ENCODE measurements at regions not wholly inside any gene's neighbourhood (a gene's known extent, or its start where the extent isn't known, plus 50 kb on each side); places are given as distances from the start of the nearest gene placed in this dataset.

DNA sequence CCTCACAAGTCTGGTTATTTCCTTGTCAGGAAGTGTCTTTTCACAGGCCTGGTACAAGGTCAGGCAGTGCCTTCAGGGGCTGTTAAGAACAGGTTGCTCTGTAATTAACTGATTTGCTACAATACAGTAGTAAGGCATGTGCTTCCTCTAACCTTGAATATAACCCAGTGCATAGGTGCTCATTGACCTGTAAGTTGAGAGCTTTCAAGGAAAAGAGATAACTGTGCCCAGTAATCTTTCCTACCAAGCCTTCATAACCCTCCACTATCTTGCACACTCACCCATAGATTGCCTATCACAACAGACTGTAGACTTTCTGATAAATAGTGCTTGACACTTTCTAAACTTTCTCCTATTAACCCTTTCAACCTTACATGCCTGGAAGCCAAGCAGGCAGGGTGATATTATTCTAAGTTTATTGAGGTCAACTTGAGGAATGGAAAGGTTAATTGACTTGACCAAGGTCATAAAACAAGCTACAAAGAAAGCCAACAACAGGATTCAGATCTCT is 148.1 kb downstream of the PPARGC1A start:
- no peak for DNase-seq

DNA sequence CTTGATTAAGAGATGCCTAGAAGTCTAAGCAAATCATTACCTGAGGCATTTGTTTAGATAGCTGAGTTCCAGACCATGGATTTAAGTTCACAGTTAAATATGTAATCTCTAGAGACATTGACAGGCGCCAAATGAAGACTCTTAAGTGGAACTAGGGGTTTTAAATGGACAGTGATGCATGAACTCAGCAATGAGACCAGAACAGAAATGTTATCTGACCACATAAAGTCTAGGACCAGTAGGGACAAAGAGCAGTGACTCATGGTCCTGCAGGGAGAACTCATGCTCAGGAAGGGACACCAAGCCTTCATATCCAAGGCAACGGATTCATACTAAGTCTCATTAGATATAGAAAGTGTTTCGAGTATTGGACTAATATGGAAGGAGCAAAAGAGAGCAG is 152.3 kb downstream of the PPARGC1A start:
- no peak for DNase-seq

DNA sequence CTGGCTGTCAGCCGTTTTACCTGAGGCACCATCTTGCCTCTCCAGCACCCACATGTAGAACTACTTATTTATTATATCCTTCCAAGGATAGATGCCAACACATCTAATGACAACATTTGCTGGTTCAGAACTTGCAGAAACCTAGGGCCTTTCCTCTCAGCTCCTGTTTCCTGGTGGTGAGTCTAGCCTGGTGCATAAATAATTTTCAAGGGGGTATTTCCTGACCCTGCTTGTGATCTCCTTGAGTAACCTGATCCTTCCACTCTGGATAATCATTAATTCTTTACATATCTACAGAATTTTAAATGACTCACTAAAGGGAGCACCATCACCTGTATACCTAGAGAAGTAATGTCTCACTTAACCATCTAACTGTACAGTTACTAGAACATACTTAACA is 153.4 kb downstream of the PPARGC1A start:
- no peak for DNase-seq

GRCh38 chr4:23734000-23734399 is 155.8 kb downstream of the PPARGC1A start:
- DNase-seq, result no peak

DNA sequence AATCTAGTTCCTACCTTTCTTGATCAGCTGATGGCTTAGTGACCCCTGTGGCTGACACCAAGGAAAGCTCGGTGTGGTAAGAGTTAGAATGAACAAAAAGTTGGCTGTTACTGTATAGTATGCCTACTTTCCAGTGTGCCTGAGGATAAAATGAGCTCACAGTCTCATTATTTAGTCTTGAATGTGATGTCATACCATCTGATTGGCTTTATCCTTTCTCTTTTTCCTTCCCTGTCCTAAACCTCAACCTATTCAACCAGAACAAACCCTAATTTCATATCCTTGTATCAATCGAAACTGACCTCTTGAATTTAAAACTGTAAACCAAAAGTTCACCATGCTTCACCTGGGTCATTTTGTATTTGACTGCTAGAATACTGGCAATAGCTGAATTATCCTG is 156.4 kb downstream of the PPARGC1A start:
- no peak for DNase-seq

DNA sequence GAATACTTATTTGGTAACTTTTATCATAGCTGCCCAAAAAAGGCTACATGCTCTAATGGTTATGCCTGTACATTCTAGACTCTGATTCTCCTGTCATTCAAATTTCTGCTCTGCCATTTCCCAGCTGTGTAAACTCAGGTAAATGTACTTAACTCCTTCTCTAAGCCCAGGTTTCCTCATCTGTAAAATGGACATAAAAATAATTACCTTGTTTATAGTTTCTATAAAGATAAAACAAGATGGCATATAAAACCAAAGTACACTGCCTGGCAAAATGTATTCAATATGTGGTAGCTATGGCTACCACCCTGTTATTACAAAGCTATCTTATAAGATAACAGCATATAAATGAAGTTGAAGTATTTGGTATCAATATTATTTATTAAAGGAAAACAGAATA is 158.8 kb downstream of the PPARGC1A start:
- DNase-seq, result no peak

GRCh38 chr4:23728971-23729370 is 160.9 kb downstream of the PPARGC1A start:
- no peak for DNase-seq

- peak; percentile 51 to 90 for DNase-seq
These were observed 161.5 kb downstream of the PPARGC1A start for GRCh38 chr4:23728393-23728792.

DNA sequence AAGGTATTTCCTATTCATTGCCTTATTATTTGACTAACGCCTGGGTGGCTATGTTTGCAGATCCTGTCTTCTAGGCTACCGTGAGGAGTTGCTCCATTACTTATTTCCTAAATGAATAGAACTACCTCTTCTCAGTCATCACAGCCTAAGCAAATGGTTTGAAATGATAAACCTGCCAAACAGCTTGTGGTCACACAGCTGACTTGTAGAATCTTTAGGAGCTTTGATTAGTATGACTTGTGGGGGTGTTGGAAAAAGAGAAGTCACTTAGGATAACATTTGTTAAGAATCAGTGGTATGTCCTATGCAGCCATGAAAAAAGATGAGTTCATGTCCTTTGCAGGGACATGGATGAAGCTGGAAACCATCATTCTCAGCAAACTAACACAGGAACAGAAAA is 169.3 kb downstream of the PPARGC1A start:
- no peak for DNase-seq

DNA sequence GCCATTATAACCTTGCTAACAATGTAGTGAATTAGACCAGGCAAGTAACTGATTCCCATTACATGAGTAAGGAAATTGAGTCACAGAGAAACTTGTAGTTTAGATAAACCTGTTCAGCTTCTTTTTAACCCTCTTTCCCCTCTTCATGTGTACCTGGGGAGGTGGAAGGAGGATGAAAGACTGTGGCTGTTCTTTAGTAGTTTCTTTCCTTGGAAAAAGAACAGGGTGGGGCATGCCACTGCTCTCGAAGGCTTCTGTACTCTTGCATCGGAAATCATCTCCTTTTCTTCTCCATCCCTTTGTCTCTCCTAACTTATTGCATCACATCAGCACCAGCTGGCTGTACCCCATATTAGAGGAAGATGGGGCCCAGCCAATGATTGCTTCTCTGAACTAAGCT is 171.4 kb downstream of the PPARGC1A start:
- no peak for DNase-seq

DNA sequence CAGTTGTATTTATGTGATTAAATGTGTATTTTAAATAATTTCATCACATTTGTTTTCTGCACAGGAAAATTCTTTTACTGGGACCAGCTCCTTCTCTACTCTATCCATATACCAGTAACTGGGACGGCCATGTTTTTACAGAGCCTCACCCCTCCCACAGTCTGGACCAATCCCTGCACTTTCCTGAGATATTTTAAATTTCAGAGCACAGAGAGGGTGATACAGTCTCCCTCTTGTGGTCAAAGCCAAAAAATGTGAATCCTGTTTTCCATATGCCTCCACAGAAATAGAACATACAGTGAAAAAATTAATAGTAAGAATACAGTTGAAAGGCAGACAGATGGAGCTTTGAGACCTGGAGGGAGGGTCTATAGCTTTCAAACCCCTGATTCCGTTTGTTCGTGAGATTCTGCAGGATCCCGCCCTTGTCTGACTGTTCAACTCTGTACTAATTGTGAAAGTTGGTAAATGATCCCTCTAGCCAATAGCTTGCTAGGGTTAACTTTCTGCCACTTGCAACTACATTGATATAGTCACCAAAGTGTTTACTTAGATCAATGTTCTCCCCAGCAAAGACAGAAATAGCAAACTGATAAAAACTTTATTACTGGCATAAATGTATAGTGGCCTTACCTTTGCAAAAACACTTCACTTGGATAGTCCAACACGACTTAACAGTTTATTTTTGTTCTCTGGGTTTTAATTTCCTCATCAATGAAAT is 172.2 kb downstream of the PPARGC1A start:
- DNase-seq, result peak in 1 of 2 experiments; percentile 30

DNA sequence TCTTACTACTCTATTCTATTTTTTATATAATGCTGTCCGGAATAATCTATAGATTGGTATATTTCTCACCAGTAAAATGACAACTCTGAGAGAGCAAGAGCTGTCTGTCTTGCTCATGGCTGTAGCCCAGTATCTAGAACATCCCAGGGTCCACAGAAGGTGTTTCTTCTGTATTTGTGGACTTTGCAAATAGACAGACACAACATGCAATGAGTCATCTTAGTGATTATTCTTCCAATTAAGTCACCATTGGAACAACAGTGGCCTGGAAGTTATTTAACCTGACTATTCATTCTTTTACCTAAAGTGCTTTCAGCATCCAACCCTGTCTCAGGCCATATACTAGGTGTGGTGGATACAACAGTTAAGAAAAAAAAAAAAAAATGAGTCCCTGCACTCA is 179.5 kb downstream of the PPARGC1A start:
- no peak for DNase-seq

DNA sequence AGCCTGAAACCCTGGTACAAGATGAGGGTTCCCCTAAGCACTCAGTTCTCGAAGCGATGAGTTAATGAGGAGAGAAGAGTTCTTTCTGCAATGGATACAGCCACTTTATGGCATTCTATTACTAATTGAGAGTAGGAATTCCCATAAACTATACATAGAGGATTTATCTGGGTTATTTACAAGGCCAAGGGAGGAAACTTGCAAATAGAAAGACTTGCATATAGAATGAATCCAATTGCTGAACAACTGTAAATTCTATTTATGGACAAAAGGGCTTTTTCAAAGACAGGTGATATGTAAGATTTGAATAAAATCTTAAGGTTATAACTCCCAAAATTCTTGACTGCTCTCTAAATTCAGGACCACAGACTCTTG is 182.2 kb downstream of the PPARGC1A start:
- DNase-seq, result no peak

DNA sequence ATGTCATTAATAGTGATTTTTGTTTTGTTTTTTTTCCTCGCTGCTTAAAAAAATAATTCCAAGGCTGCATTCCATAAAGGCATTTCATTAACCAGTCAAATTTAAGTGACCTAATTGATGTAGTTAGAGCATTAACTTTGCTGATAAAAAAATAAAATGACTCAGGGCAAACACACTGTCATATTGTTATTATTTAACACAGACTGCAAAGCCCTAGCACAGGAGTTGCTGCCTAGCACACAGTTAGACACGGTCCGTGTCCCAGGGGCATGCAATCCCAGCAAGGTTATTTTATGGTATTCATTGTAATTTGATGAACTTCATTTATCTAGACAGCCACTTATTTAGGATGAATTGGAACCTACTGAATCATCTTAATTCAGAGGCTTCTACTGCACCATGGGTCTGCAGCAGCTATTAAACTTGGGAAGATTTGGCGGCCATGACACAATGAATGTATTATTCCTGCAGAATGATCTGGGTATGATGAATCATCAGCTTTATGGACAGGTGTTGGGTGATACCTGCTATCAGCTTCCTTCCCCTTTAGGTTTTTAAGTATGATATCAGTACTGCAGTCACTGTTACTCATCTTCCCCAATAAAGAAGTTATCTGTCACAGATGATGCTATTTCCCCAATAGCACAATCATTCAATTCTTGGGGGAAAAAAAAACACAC is 182.7 kb downstream of the PPARGC1A start:
- no peak for DNase-seq

- DNase-seq, result no peak
These were observed 189.7 kb downstream of the PPARGC1A start for GRCh38 chr4:23700197-23700596.

DNA sequence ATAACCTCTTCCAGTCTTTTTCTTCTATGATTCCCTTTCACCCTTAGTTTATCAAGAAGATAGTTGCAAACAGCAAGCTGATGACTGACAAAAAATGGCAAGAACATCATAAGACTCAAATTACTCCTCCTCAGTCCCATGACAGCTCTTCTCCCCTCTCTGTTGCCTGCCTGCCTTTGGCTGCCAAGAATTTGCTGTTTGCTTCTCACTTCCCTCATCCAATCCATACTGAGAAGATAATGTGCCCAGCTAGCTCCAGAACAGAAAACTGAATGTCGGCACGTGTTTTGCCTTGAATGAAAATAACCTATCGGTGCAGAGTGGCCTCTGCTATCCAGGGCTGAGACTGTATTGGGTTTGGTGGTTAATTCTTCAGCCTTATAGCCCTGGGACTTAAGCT is 192.1 kb downstream of the PPARGC1A start:
- DNase-seq, result no peak

DNA sequence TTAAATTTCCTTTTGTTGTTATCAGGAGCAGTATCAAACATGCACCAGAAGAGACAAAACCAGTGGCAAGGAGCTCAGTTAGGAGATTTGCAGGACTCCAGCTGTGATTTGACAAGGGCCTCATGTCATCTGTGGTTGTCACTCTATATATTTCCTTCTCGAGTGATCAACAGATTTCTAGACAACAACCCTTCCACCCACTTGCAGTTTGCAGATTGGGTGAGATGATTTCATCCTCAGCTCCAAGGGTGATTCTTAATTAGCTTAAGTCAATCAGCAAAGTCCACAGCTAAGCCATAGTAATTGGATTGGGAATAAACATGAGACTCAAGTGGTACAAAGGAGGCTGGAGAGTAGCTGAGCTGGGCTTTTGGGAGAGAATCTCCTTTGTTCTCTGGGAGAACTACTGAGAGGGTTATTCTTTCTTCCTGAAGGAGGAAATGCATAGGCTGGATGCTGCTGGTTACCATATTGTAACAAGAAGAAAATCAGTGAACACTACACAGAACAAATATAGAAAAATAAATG is 192.8 kb downstream of the PPARGC1A start:
- DNase-seq, result no peak

DNA sequence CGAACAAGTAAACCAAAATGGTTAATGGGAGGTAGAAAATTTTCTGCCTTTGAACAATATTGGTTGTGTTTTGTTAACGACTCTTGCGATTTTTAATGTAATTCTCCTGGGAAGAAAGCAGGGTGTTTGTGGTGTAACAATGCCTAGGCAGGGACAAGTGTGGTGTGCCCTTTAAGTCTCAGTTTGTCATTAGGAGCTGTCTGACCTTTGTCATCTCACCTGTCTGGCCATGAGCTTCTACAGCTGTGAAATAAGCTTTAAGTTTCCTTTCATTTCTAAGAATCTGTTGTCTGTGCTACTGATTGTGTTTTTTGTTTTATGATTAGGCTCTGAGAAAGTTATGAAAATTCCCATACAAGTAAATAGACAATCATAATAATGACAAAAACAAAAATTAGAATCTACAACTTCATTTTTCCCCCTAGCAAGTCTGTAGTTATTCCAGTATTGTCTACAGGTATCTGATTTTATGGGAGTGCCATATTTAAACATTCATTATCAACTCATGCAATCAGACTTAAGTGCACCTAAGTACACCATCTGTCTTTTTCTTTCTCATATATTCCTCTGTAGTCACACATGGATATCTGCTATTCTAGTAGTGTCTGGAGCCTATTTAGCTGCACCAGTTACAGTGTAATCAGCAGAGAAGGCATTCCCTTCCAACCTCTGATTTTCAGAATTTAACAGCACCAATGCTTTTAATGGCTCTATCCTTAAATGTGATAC is 203.5 kb downstream of the PPARGC1A start:
- no peak for DNase-seq

GRCh38 chr4:23685471-23685870 is 204.4 kb downstream of the PPARGC1A start:
- DNase-seq, result no peak

DNA sequence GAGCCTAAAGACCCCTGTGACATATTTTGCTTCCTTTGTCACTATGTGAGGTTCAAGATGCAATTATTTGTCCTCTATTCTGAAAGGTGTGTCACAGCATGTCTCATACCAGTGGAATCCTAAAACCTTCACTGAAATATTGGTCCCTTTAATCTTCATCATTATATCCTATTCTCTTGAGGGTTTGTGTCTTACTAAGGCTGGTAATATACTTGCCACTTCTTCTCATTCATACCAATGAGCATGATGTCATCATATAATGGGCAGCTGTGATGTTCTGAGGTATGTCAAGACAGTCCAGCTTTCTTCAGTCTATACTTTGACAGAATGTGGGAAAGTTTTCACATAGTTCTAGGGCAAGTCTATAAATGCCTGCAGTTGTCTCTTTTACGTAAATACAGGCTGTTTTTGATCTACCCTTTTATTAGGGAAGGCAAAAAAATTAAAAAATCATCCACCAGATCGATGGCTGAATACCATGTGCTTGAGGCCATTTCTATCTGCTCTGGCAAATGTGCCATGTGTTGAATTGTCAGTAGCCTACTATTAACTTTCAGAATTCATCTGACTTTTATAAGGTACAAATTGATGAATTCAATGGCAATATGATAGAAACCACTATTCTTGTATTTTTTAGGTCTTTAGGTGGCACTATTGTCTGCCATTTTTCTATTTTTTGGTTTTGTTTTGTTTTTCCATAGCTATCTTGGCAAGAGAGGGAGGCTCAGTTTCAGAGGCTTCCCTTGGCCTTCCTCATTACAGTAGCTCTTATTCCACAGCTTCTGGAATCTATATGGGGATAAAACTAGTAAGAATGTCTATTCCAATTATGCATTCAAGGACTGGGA is 209.0 kb downstream of the PPARGC1A start:
- DNase-seq, result no peak

DNA sequence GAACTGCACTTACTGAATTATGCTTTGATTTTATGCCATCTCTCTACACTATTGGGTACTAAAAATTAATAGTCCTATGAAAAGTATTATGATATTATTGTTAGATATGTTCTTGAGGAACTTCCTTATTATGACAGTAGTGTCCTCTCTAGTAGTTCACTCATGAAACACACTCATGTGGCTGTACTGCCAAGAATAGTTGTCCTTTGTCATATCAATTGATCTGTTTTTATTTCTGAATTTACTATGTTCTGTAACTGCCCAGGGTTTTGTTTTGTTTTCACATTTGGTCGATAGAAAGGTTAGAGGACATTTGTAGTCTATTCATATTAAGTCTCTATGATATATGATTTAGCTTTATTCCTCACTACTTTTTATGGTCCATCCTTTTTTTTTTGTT is 215.2 kb downstream of the PPARGC1A start:
- DNase-seq, result no peak

DNA sequence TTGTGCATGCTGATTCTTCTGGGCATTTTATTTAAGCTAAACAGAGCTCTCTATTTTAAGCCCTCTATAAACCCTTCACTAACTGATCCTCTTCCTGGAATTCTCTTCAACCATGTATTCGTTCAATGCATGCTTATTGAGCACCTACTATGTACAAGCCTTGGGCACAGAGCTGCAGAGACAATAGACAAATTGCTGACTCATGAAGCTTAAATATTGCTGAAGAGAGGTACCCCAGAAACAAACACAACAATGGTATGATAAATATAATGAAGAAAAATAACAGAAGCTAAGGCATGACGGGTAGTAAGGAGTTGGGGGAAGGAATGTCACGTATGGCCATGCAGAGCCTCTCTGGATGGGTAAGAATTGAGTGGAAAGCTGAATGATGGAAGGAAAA is 222.2 kb downstream of the PPARGC1A start:
- no peak for DNase-seq

DNA sequence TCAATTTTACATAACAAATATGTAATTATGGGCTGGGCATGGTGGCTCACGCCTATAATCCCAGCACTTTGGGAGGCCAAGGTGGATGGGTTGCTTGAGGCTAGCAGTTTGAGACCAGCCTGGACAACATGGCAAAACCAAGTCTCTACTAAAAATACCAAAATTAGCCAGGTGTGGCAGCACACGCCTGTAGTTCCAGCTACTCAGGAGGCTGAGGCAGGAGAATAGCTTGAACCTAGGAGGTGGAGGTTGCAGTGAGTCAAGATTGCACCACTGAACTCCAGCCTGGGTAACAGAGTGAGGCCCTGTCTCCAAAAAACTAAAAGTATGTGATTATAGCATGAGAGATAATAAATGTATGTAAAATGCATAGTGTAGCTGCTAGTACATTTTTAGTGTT is 229.0 kb downstream of the PPARGC1A start:
- DNase-seq, result no peak

Data from SW 1271 (cell line).